ENCODE measurements at regions not wholly inside any gene's neighbourhood (a gene's known extent, or its start where the extent isn't known, plus 50 kb on each side); places are given as distances from the start of the nearest gene placed in this dataset.

DNA sequence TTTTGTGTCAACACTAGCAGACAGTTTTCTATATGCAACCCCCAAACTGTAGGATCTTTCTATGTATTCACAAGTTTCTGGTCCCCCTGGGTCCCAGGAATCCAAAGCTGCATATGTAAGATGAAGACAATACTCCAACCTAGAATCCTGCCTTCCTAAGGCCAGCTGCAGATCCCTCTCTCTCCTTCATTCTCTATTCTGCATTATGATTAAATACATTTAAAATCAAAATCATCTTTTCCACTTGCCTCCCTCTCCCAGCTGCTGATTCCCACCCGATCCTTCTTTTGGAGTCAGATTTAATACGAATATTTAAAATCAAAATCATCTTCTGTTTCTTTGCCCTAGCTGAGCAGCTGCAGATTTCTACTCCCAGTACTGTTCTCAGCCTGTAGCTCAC, 783.0 kb upstream of the ZEB2 start:
- H3K4me1 ChIP-seq = no peaks in the 10 kb centered on the region
- TF ChIP-seq, protein P1, sequence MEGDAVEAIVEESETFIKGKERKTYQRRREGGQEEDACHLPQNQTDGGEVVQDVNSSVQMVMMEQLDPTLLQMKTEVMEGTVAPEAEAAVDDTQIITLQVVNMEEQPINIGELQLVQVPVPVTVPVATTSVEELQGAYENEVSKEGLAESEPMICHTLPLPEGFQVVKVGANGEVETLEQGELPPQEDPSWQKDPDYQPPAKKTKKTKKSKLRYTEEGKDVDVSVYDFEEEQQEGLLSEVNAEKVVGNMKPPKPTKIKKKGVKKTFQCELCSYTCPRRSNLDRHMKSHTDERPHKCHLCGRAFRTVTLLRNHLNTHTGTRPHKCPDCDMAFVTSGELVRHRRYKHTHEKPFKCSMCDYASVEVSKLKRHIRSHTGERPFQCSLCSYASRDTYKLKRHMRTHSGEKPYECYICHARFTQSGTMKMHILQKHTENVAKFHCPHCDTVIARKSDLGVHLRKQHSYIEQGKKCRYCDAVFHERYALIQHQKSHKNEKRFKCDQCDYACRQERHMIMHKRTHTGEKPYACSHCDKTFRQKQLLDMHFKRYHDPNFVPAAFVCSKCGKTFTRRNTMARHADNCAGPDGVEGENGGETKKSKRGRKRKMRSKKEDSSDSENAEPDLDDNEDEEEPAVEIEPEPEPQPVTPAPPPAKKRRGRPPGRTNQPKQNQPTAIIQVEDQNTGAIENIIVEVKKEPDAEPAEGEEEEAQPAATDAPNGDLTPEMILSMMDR (IDR thresholded peaks at IDR 0.05) = no peak
- TF ChIP-seq POLR2A (IDR thresholded peaks at IDR 0.05) = no peak

DNA sequence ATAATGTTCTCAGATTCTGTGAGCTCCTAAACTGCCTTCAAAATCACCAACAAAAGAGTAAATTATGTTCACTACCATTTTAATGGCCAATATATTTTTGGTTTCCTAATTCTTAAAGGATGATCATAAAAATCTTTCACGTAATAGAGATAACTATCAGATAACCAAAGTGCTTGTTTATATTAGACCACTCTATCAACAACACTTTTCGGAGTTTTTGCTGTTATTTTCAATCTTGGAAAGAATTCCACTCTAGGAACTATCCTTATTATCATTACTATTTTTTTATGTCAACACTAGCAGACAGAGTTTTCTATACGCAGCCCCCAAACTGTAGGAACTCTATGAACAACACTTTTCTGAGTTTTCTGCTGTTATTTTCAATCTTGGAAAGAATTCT, 782.5 kb upstream of the ZEB2 start:
- Histone ChIP-seq H3K4me3 (no peak overlapping the region), H3K27me3 (no peaks in the 10 kb centered on the region), H3K4me1 (no peaks in the 10 kb centered on the region), H3K9me3 (no peaks in the 10 kb centered on the region), H3K36me3 (no peaks in the 10 kb centered on the region), H3K27ac (no peak overlapping the region)
- no peak for TF ChIP-seq POLR2A (IDR thresholded peaks at IDR 0.05)
- TF ChIP-seq, protein P1 (IDR thresholded peaks at IDR 0.05) = no peak
- no peak for DNase-seq

More for the DNA sequence above, 783.0 kb upstream of the ZEB2 start:
- Histone ChIP-seq H3K36me3 (no peaks in the 10 kb centered on the region), H3K9me3 (no peaks in the 10 kb centered on the region), H3K27ac (no peak overlapping the region), H3K27me3 (no peaks in the 10 kb centered on the region), H3K4me3 (no peak overlapping the region)
- DNase-seq = no peak

DNA sequence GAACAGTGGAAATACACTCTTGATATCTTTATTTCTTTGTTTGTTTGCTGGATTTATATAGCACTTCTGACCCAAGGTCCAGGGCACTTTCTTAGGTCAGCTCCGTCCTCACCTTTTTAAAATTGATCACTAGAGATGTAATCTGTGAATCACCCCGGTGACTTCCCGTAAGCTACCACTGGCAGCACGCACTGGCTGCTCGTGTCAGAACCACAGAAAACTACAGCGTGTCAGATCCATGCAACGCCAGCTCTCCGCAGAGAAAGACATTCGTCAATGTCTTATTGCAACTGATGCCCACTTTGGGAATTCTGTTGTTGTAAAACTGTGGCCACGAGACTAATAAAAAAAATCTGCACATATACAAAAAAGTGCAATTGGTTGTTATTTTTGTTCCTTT, 779.4 kb upstream of the ZEB2 start:
- Histone ChIP-seq H3K27me3 (no peaks in the 10 kb centered on the region), H3K9me3 (no peaks in the 10 kb centered on the region), H3K4me3 (no peak overlapping the region), H3K4me1 (no peaks in the 10 kb centered on the region), H3K36me3 (no peaks in the 10 kb centered on the region), H3K27ac (no peak overlapping the region)
- no peak for DNase-seq
- TF ChIP-seq POLR2A (IDR thresholded peaks at IDR 0.05) = no peak

DNA sequence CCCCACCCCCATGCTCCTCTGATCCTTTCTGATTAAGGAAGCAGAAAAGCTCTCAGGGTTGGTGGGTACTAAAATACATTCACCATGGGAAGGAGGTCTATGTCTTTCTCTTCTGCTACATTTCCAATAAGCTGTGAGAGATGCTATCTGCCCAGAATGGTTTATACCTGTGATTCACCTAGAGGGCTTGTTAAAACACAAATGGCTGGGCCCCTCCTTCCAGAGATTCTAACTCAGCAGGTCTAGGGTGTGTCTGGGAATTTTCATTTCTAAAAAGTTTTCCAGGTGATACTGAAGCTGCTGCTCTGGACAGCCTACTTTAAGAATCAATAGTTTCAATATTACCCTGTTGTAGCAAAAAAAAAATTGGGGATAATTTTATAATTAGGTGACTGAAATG, 772.2 kb upstream of the ZEB2 start:
- Histone ChIP-seq H3K9me3 (no peaks in the 10 kb centered on the region), H3K27me3 (no peaks in the 10 kb centered on the region), H3K4me1 (no peaks in the 10 kb centered on the region), H3K36me3 (no peaks in the 10 kb centered on the region), H3K27ac (no peak overlapping the region), H3K4me3 (no peak overlapping the region)
- TF ChIP-seq, protein P1 (IDR thresholded peaks at IDR 0.05) = no peak
- no peak for TF ChIP-seq POLR2A (IDR thresholded peaks at IDR 0.05)
- DNase-seq = no peak

DNA sequence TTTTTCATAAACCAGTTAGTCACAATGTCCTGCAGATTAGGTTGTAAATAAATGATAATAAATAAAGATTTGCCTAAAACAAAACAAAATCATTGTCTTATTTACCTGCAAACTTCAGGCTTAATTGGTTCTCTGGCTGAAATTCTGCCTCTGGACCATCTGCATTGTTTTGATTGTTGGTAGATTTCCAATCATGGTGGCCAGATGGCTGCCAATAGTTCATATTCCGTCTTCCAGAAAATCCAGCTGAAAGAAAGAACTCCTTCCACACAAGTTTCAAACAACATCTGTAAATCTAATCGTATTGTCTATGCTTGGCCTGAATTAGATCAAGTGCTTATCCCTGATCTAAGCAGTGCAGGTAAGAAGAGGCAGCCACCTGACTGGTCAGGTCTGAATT, 771.1 kb upstream of the ZEB2 start:
- Histone ChIP-seq H3K36me3 (no peaks in the 10 kb centered on the region), H3K4me1 (no peaks in the 10 kb centered on the region), H3K27ac (no peak overlapping the region), H3K9me3 (no peaks in the 10 kb centered on the region), H3K4me3 (no peak overlapping the region), H3K27me3 (no peaks in the 10 kb centered on the region)
- DNase-seq = no peak
- TF ChIP-seq POLR2A (IDR thresholded peaks at IDR 0.05) = no peak
- TF ChIP-seq, protein P1 (IDR thresholded peaks at IDR 0.05) = no peak

DNA sequence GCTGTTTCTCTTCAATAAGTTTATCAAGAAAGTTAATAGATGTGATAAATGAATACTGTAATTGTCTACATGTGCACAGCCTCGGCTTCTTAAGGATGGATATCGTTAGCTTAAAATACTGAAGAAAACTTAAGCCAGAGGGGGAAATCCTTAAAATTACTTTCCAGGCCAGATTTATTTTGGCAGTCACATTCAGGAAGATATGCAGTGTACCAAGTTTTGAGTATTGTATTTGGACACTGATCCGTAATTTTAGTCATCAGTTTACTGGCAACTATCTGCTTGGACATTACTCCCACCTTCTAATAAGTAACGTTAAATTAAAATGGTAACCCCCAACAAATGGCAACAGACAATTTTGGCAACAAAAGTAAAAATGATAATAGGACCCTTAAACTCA, 770.0 kb upstream of the ZEB2 start:
- TF ChIP-seq POLR2A (IDR thresholded peaks at IDR 0.05) = no peak
- TF ChIP-seq, protein P1 (IDR thresholded peaks at IDR 0.05) = no peak
- Histone ChIP-seq H3K4me3 (no peak overlapping the region), H3K9me3 (no peaks in the 10 kb centered on the region), H3K27ac (no peak overlapping the region), H3K36me3 (no peaks in the 10 kb centered on the region), H3K27me3 (no peaks in the 10 kb centered on the region), H3K4me1 (no peaks in the 10 kb centered on the region)
- no peak for DNase-seq

Measured in Peyer's patch (tissue), 4 donors.